GM12873 (cell line): ENCODE measurements at regions not wholly inside any gene's neighbourhood (a gene's known extent, or its start where the extent isn't known, plus 50 kb on each side); places are given as distances from the start of the nearest gene placed in this dataset.

Experiments used
- CTCF ChIP-seq: IDR thresholded peaks from 2 replicates; pipeline ENCODE4 v1.5.1; 2012; ENCODE audit warnings: low read depth, mild to moderate bottlenecking, moderate library complexity, low read length, control low read depth; ENCODE audit not compliant: insufficient read depth; ENCODE audit errors: missing control alignments

- TF ChIP-seq CTCF: no peak
Measured at GRCh38 chr18:30763902-30764350, 278.6 kb downstream of the DSC3 start.

- TF ChIP-seq CTCF: no peak
Measured at GRCh38 chr18:30754846-30755245, 287.7 kb downstream of the DSC3 start.

GRCh38 chr18:30748541-30748940 lies 294.0 kb downstream of the DSC3 start:
- TF ChIP-seq CTCF: no peak

GRCh38 chr18:30746224-30746623 lies 296.3 kb downstream of the DSC3 start:
- no peak for TF ChIP-seq CTCF

- no peak for TF ChIP-seq CTCF
Measured at GRCh38 chr18:30743033-30743432, 299.5 kb downstream of the DSC3 start.

GRCh38 chr18:30730915-30731314 lies 311.6 kb downstream of the DSC3 start:
- TF ChIP-seq CTCF: no peak

- no peak for TF ChIP-seq CTCF
Measured at GRCh38 chr18:30727849-30728248, 314.7 kb downstream of the DSC3 start.

GRCh38 chr18:30713299-30713698 lies 329.2 kb downstream of the DSC3 start:
- no peak for TF ChIP-seq CTCF
